Kidney capillary endothelial cell (primary cell): ENCODE measurements at regions not wholly inside any gene's neighbourhood (a gene's known extent, or its start where the extent isn't known, plus 50 kb on each side); places are given as distances from the start of the nearest gene placed in this dataset.

ENCODE experiments used
- DNase-seq: peaks from one replicate; pipeline ENCODE4 v3.0.0-alpha.2; 2018; ENCODE audit warnings: low spot score

DNA sequence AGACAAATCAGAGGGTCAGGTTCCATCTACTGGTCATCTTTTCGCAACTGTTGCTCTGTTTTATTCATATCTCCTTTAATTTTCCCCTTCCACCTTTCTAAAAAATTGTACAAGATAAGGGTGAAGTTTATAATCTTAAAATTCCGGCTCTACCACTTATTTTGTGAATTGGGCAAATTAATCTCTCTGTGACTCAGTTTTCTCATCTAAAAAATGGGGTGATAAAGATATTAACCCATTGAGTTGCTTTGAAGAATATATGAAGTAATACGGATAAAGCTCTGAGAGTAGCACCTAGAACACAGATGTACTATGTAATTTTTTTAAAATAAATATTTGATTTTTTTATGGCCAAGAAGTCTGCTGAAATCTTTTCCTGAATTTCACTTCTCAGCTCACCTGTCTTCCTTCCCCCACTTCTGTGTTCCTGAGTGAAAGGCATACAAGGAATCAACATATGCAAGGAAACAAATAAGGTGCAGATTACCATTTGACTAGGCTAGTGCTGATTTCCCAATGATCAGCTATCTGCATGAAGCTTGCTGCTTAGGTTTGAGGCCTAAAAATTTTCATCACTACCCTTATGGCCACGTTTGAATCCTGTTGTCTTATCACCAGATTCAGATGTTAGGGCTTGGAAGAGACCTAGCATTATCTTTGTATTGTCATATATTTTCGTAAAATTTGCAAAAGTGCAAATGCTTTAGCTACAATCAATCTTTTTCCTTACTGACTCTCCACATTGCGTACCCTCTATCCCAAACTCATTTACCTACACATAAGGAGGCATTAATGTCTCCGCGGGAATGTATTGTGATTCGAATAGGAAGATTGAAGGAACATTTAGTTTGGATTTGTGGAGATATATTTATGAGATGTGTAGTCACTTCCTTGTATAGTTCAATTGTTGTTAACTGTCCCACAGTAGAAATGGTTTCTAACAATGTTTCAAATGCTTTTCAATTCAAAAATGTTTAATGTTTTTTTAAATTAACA is 718.3 kb upstream of the PTBP2 start:
- no peak for DNase-seq

DNA sequence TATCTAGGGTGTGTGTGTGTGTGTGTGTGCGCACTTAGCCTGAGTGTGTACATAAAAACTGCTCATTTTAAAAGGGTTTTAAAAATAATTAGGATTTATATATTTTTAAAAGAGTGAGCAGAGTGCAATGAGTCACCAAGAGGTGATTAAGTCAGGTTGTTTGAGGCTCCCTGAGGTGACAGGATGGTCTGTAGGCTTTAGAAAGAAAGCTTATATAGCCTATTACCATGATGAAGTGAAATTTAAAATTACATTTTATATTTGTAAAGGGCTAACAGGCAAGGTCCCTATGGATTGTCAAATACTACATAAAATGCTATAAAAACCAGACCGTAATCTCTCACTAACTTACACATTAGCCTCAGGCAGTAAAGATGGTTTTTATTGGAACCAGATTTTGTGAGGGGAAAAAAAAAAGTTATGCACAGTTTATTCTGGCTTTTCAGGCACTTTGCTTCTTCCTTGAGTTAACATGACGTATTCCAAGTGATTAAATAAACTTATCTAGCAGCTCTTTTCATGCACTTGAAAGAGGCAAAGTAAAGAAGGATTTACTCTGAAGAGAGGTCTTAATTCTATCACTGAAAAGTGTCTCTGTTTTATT is 711.7 kb upstream of the PTBP2 start:
- no peak for DNase-seq

DNA sequence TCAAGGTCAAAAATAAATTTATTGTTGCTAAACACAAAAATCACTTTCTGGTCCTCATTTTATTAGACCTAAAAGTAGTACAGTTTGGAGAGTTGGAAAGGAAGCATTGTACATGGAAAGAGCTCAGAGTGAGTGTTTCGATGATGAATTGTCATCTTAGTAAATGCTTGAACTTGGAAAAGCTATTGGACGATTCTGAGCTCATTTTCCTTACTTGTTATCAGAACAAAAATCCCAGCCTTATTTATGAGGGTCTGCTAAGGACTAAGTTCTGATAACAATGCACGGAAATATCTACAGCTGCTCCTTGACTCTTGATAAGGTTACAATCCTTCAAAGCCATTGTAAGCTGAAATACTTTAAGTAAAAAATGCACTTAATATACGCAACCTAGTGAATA is 710.0 kb upstream of the PTBP2 start:
- DNase-seq: no peak

DNA sequence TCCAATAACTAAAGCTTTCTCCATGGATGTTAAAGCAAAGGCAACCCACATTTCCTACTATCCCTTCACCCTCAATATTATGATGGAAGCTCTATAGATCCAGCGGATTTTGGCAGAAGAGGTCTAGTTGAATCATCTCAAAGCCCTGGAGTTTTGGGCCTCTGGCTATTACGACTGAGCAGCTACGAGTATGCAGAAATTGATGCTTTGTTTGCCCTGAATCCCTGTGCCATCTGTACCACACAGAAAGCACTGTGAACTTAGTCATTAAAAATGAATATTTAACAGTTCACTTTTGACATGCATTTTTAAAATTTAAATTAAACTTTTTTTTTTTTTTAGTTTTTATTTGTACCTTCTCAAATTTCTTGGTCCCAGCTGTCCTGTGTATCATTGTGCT is 705.4 kb upstream of the PTBP2 start:
- DNase-seq: no peak

DNA sequence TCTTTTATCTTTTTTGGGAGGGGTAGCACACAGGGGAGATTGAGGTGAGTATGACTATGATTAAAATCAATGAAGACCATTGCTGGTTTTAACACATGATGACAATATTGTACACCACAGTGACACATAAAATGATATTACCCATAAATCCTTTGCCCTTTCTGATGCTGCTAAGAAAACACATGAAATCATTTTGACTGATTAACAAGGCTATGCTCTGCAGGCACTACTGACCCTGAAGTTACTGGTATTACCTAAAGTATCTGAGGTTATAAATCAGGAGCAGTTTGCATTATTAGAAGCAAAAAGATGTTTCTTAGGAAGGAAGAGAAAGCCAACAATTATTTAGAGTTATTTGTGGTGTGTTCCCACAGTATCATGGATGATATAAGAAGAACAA is 701.2 kb upstream of the PTBP2 start:
- no peak for DNase-seq

DNA sequence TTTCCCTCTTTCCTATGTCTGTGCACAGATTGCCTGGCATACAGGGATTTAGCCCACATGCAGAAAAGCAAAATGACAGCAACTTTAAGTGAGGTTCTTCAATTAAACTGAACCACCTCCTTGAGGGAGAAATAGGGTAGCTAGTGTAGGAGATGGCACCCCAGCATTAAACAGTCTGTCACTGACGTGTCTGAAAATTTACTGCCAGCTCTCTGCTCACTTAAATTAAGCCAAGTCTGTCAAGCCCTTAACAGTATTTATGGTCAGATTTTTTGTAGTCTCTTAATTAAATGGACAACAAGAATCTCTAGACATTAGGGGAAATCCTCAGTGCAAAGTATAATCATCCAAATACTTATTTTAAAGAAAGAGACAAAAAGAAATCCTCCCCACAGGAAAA is 696.5 kb upstream of the PTBP2 start:
- DNase-seq: no peak

DNA sequence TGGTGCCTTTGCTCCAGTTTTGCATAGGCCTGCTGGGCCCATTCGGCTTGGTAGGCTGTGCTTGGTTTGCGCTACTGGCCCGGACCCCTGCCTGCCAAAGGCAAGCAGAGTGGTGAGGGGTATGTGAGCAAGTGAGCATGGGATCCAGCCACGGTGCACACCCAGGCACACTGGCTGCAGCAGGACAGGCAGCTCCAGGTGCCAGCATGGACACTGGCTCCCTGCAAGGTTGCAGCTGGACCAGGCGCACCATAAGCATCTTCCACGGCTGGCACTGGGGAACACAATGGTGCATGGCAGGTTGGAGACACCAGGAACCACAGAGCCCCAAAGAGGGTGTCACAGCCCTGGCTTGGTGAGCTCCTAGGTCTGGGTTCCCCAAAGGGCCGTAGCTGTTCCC is 693.5 kb upstream of the PTBP2 start:
- DNase-seq: no peak

DNA sequence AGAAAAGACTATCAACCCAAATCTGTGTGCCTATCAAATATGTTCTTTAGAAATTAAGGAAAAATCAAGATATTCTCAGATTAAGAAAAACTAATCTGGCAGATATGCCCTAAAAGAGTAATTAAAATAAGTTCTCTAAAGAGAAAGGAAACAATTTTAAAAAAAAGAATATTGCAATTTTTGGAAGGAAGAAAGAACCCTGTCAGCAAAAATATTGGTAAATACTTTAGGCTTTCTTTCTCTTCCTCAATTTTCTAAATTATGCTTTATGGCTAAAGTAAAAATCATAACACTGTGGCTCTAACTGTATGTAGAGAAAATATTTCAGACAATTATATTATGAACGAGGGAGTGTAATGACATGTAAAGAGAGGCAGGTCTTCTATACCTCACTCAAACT is 691.3 kb upstream of the PTBP2 start:
- no peak for DNase-seq

DNA sequence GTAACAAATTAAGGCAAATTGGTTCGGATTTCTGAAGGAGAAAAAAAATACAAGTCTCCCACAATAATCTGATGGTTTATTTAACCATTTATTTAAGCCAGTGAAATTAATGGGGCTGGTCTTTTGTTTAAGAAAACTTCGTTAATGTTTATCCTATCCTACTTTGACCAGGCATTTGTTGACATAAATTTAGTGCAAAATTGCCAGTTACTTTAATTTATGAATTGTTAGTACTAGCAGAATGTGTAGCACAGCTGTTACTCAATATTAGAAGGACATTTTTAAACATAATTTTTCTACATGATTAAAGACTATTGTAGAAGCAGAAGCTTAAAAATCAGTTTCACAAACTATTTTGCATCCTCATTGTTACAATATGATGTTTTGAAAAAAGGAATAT is 687.6 kb upstream of the PTBP2 start:
- no peak for DNase-seq

DNA sequence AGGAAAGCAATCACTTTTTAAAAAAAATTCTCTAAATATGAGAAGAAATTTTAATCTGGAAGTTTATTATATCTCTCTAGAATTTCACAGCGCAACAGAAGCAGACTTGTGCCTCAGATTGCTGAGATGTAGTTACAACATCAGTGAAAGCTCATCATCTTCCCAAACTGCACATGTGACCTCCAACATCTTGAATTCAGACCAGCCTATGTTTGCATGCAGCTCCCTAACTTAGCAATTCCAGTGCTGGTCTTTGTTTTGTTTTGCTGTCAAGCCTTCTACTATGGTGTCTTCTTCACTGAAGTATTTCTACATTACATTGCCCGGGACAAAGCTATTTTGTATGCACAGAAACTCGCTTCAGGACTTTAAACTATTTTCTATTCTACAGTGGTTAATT is 684.8 kb upstream of the PTBP2 start:
- DNase-seq: no peak

DNA sequence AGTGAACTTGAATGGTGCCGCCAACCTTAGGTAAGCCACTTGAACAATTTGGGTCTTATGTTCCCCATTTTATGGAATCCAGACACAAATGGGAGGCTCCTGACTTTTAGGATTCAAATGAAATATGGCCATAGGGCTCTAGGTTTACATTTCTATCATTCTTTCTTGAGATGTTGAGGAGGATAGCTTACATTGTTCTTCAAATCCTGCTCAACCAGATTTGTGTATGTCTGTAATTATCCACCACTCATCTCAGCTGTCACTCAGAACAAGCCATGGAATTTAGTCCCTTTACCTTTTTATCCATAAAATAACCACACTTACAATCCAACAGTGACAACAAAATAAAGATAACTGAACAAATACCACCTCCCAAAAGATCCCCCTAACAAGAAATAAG is 682.9 kb upstream of the PTBP2 start:
- DNase-seq: no peak

DNA sequence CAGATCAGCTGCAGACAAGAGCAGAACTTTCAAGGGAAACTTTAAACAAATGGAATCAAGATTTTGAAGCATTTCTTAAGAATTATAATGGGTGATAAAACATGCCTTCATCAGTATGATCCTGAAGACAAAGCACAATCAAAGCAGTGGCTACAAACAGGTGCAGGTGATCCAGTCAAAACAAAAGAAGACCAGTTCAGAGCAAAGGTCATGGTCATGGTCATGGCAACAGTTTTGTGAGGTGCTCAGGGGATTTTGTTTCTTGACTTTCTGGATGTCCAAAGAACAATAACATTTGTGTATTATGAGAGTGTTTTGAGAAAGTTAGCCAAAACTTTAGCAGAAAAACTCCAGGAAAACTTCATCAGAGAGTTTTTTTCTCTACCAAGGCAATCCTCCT is 681.7 kb upstream of the PTBP2 start:
- no peak for DNase-seq

DNA sequence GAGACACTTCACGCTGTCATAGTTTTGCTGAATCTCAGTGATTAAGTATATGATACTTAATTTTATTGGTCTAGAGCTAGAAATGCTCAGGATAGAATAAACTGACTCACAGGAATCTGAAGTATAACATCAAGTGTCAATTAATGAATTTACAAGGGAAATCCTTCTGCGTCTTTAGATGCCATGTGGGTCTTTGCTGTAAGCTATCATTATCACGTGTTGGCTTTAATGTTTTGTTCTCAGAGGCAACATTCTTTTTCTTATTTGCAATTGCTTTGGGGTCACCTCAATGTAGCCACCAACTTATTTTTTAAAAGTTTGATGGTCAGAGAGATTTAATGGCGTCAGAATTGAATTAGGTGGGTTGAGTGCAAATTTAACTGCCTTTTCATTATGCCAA is 680.1 kb upstream of the PTBP2 start:
- no peak for DNase-seq

DNA sequence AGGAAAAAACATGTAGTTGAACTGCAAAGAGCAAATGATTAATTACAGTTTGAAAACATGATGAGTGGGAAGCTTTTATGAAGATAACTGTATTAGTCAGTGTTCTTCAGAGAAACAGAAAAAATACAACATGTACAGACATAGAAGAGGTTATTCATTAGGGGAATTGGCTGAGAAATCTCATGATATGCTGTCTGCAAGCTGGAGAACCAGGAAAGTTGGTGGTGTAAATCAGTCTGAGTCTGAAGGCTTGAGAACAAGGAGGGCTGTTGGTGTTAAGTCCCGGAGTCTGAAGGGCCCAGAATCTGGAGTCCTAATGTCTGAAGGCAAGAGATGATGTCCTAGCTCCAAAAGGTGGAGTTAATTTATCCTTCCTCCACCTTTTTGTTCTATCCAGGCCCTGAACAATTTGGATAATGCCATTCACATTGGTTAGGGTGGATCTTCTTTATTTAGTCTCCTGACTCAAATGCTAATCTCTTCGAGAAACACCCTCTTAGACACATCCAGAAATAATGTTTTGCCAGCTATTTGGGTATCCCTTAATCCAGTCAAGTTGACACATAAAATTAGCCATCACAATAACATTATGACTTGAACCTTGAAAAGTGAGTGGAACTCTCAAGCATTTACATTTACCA is 672.9 kb upstream of the PTBP2 start:
- no peak for DNase-seq

DNA sequence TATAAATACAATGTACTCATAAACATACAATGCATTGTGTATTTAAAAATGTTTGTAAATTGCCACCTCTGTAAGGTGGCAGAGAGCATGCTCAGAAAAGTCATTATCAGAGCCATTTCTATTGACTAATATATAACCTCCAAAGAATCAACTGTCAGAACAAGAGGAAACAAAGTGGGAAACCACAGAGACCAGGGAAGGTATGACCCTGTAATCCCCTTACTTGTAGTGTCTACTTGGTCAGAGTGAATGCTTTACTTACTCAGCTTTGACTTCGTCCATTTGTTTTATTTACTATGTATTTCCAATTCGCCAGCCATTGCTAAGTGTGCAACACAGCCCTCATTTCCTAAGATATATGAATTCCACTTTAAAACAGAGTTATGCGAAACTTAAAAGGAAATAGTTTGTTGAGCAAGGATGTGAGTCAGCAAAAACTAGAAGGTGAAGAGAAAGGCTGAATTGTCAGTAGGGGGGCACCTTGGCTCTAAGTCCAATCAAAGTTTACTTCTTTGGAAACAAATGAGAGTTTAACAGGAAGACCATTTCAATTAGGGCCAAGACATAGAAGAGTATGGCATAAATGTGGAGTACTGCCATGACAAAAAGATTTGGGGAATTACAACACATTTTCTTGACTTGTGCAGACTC is 671.7 kb upstream of the PTBP2 start:
- no peak for DNase-seq

DNA sequence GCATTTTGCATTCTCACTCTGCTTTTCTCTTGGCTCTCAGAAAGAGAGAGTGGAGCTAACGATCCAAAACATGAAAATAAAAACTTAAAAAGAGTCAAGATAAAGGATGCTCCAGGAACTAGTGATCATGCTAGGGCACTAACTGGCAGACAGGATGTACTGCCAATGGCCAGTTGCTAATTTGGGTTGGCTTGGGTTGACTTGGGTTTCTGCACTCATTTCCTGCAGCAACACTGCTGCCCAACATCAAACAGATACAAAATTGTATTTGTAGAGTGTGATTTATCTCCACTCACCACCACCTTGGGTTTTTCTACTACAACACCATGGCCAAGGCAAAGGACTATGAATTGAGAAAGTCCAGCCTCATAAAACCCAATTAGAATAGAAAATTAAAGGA is 662.3 kb upstream of the PTBP2 start:
- DNase-seq: no peak

DNA sequence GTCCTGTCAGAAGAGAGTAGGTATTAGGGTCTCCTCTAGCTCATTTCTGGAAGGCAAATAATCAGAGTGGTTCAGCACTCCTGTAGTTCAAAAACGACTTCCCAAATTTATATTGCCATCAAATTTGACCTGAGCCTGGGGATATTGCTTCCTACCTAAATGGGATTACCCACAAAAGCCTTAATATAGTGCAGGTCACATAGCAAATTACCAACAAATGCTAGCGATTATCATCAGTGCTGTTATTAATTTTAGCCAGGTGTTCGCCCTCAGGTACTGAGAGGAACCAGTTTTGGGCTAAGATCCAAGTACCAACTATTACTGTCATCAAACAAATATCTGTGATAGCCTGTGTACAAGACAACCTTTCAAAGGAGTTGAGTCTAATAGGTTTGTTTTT is 661.8 kb upstream of the PTBP2 start:
- DNase-seq: no peak

DNA sequence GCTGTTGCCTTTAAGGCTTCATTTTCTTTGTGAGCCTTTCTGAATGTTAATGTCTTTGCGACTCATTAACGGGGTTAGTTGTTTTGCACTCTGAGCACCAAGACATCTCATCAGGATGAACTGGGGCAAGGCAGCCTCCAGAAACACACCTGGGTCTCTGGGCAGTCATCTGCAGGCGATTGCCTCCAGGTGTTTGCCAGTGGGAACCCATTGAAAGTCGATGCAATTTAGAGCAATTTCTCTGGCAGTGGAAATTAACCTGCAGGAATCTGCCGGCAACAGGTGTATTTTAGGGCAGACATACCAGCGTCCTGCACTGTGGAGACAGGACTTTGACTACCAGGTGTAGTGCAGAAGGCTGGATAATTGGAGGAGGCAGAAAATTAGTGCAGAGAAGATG is 661.0 kb upstream of the PTBP2 start:
- DNase-seq: no peak

DNA sequence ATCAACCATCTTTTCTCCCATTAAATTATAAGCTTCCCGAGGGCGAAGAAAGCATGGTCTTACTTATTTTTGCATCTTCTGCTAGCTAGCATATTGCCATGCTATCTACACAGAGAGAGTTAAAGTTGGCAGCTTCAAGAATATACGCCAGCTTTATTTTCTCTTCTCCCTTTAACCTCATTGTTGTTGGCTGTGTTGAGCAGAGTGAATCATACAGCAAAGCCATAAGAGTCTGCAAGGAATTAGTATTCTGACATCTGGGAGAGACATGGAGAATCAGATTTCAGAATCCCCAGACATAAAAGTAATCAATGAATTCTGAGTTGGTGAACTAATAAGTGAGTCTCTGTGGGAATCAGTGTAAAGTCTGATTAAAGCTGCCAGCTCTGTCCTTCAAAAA is 649.6 kb upstream of the PTBP2 start:
- no peak for DNase-seq

DNA sequence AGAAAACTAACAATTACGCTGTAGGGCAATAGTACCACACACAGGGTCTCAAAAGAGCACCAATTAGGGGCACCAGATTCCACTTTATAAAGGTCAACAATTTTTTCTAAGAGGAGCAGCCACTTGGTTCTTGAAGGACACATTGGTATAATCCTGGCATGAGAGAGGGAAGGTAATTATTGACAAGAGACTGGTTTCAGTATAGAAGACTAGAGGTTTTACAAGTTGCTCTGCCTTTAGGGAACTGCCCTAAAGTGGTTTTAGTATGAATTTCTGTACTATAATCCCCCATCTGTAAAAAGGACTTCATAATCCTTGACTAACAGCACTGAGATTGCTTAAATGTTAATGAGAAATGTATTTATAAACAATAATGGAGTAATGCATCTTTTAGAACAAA is 648.5 kb upstream of the PTBP2 start:
- no peak for DNase-seq

DNA sequence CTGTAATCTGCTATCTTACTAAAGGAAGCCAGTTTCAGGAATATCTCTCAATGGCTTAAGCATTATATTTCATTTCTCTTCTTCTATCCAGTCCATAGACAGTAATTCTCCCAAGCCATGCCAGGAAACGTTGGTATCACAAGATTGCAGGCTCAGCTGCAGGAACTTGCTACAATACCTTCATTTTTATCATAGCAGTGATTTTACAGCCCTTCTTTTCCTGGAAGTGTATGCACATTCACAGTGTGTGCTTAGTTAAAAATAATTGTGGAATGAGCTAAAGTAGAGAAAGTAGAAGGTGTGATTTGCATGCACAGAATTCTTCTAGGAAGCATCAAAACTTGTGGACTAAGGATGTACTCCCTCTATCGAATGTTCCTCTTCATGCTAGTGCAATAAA is 647.2 kb upstream of the PTBP2 start:
- no peak for DNase-seq

DNA sequence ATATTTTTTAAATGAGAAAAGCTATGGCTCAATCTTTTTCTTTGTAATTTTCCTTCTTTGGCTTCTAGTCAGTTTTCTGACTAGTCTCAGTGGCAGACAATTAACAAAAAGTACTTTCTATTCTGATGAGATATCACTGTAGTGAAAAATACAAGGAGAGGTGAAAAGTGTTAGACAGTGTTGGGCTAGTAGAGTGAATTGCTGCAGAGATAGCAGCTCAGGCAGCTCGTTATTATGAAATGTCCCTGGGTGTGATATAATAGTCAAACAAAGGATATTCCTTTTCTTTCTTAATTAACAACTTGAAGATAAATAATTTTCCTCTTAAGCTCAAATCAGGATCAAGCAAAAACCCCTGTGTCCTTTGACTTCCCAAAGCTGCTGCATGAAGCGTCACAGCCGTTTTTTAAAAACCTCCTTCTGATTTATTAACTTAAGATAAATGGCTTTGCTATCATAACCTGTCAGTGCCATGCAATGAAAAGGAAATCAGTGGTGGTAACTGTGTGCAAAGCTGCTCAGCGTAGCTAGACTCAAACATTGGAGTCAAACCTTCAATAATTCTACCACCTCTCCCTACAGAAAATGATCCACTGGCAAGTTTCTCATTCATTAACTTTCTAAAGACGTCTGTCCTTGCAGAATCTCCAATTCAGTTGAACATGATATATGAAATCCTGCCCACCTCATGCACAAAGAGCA is 646.6 kb upstream of the PTBP2 start:
- DNase-seq: no peak
